Suprapubic skin (tissue), 3 donors: ENCODE measurements at regions not wholly inside any gene's neighbourhood (a gene's known extent, or its start where the extent isn't known, plus 50 kb on each side); places are given as distances from the start of the nearest gene placed in this dataset.

ENCODE experiments used
- POLR2AphosphoS5 ChIP-seq, 3 donors: sonication (generic); formaldehyde crosslinking; IDR thresholded peaks; one replicate each; pipeline ENCODE4 v1.6.1; 2017; ENCODE audit warnings: antibody characterized with exemption in 3 of 3
- TF ChIP-seq, protein P1 (sequence below), 2 donors: fragments of 200-600 bp in 1 of 2; fragments of 450-650 bp in 1 of 2; sonication (generic) in 1 of 2; IDR thresholded peaks; one replicate each; pipeline ENCODE4 v1.5.1; 2016 to 2019; ENCODE audit warnings: antibody characterized with exemption in 2 of 2, mild to moderate bottlenecking in 1 of 2, moderate library complexity in 1 of 2

DNA sequence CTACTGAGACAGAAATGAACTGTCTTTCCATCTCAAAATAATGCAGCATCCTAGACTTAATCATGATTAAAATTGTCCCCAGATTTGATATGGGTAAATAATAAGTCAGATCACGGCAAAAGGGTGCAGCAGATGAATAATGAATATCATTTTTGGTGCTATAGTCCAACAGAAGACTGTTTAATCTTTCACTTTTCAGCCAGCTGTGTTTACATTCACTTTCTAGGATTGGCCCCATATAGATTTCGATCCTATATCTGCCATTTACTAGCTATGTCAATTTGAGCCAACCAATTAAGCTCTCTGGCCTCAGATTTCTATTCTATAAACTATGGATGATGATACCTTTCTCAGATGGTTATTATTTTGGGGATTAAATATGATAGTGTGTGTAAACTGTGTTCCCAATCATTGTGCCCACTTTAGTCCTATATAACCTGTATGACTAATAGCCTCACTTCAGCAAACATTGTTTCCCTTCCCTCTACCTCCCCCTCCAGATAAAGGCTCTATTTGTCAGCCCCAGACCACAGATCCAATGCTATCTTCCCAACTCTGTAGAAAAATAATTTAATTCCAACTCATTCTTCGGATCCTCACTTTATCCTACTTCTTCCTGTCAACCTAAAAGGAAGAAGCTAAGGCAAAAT lies 53.6 kb upstream of the NT5E start:
- TF ChIP-seq, protein P1, sequence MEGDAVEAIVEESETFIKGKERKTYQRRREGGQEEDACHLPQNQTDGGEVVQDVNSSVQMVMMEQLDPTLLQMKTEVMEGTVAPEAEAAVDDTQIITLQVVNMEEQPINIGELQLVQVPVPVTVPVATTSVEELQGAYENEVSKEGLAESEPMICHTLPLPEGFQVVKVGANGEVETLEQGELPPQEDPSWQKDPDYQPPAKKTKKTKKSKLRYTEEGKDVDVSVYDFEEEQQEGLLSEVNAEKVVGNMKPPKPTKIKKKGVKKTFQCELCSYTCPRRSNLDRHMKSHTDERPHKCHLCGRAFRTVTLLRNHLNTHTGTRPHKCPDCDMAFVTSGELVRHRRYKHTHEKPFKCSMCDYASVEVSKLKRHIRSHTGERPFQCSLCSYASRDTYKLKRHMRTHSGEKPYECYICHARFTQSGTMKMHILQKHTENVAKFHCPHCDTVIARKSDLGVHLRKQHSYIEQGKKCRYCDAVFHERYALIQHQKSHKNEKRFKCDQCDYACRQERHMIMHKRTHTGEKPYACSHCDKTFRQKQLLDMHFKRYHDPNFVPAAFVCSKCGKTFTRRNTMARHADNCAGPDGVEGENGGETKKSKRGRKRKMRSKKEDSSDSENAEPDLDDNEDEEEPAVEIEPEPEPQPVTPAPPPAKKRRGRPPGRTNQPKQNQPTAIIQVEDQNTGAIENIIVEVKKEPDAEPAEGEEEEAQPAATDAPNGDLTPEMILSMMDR (IDR thresholded peaks at IDR 0.05) = no peak
- TF ChIP-seq POLR2AphosphoS5 (IDR thresholded peaks at IDR 0.05) = no peak
